Smooth muscle cell (in vitro differentiated cells): ENCODE measurements at regions not wholly inside any gene's neighbourhood (a gene's known extent, or its start where the extent isn't known, plus 50 kb on each side); places are given as distances from the start of the nearest gene placed in this dataset.

Experiments used
- DNase-seq: peaks from one replicate; lab custom pipeline; 2025; ENCODE audit not compliant: unreplicated experiment; lab: John Stamatoyannopoulos, UW
- H2AFZ ChIP-seq: fragments of 200-600 bp; sonication (generic); 2 replicates; pipeline ENCODE4 v1.6.0; 2016; ENCODE audit warnings: antibody characterized with exemption, low read depth, mild to moderate bottlenecking
- H3F3A ChIP-seq: fragments of 200-600 bp; sonication (generic); 2 replicates; pipeline ENCODE4 v1.6.0; 2017; ENCODE audit warnings: antibody characterized with exemption, low read depth
- H3K27ac ChIP-seq: fragments of 200-600 bp; sonication (generic); 2 replicates; pipeline ENCODE4 v1.5.1; 2016; ENCODE audit warnings: low read depth, mild to moderate bottlenecking
- H3K27me3 ChIP-seq: fragments of 200-600 bp; sonication (generic); 2 replicates; pipeline ENCODE4 v1.6.1; 2016; ENCODE audit warnings: low read depth, mild to moderate bottlenecking
- H3K36me3 ChIP-seq: fragments of 200-600 bp; sonication (generic); 2 replicates; pipeline ENCODE4 v1.5.1; 2016; ENCODE audit warnings: low read depth
- H3K4me1 ChIP-seq: fragments of 200-600 bp; sonication (generic); 2 replicates; pipeline ENCODE4 v1.5.1; 2016; ENCODE audit warnings: low read depth
- H3K4me2 ChIP-seq: fragments of 200-600 bp; sonication (generic); 2 replicates; pipeline ENCODE4 v1.6.0; 2016; ENCODE audit warnings: mild to moderate bottlenecking
- H3K4me3 ChIP-seq: fragments of 200-600 bp; sonication (generic); 2 replicates; pipeline ENCODE4 v1.5.1; 2016; ENCODE audit warnings: mild to moderate bottlenecking
- H3K79me2 ChIP-seq: fragments of 200-600 bp; sonication (generic); 2 replicates; pipeline ENCODE4 v1.6.0; 2016; ENCODE audit warnings: low read depth, mild to moderate bottlenecking
- H3K9ac ChIP-seq: fragments of 200-600 bp; sonication (generic); 2 replicates; pipeline ENCODE4 v1.6.0; 2016; ENCODE audit warnings: low read depth
- H3K9me3 ChIP-seq: fragments of 200-600 bp; sonication (generic); replicated peaks from 2 replicates; pipeline ENCODE4 v1.5.1; 2016; ENCODE audit warnings: low read depth
- H4K20me1 ChIP-seq: fragments of 200-600 bp; sonication (generic); 2 replicates; pipeline ENCODE4 v1.6.0; 2016; ENCODE audit warnings: low read depth
- CTCF ChIP-seq: fragments of 200-600 bp; sonication (generic); IDR thresholded peaks from 2 replicates; pipeline ENCODE4 v1.5.1; 2017; ENCODE audit warnings: borderline replicate concordance, mild to moderate bottlenecking, antibody characterized with exemption; ENCODE audit not compliant: insufficient read depth, poor library complexity, severe bottlenecking
- WGBS: methylation state at CpG from one replicate; pipeline ENCODE4 v1.1.7; 2016; ENCODE audit warnings: low lambda C conversion rate; 5-methylcytosine and 5-hydroxymethylcytosine counted together

GRCh38 chr12:93025145-93026103 is 96.3 kb upstream of the EEA1 start:
- peak; percentile 49 for TF ChIP-seq CTCF
- Histone ChIP-seq H3K36me3 (no peaks in the 10 kb centered on the region), H3K4me1 (no peaks in the 10 kb centered on the region), H3K4me2 (no peak overlapping the region), H3K79me2 (no peaks in the 10 kb centered on the region), H3K27me3 (no peaks in the 10 kb centered on the region), H2AFZ (no peak overlapping the region), H3K4me3 (no peak overlapping the region), H3K9me3 (no peaks in the 10 kb centered on the region), H3K27ac (no peak overlapping the region), H4K20me1 (no peaks in the 10 kb centered on the region), H3K9ac (no peak overlapping the region), H3F3A (no peaks in the 10 kb centered on the region)
- 88% methylated on average over 6 of the region's 6 CpGs for WGBS
- no peak for DNase-seq

GRCh38 chr12:93027041-93027440 is 97.9 kb upstream of the EEA1 start:
- no peaks in the 10 kb centered on the region for H3K4me1 ChIP-seq
- no peak overlapping the region for H2AFZ ChIP-seq
- no peaks in the 10 kb centered on the region for H3K27me3 ChIP-seq
- no peaks in the 10 kb centered on the region for H3K79me2 ChIP-seq
- no peaks in the 10 kb centered on the region for H4K20me1 ChIP-seq
- H3K4me3 ChIP-seq, result no peak overlapping the region
- no peak for DNase-seq
- H3K4me2 ChIP-seq, result no peak overlapping the region
- WGBS, result 90% methylated on average over 2 of the region's 2 CpGs
- H3K36me3 ChIP-seq, result no peaks in the 10 kb centered on the region
- no peak for TF ChIP-seq CTCF
- H3F3A ChIP-seq, result no peaks in the 10 kb centered on the region
- no peak overlapping the region for H3K9ac ChIP-seq
- no peaks in the 10 kb centered on the region for H3K9me3 ChIP-seq
- no peak overlapping the region for H3K27ac ChIP-seq

- H3K27ac ChIP-seq, result no peak overlapping the region
- H3K36me3 ChIP-seq, result no peaks in the 10 kb centered on the region
- 51% methylated on average over 4 of the region's 4 CpGs for WGBS
- no peaks in the 10 kb centered on the region for H4K20me1 ChIP-seq
- no peak for DNase-seq
- no peaks in the 10 kb centered on the region for H3K9me3 ChIP-seq
- H2AFZ ChIP-seq, result no peak overlapping the region
- H3K4me3 ChIP-seq, result no peak overlapping the region
- H3K27me3 ChIP-seq, result no peaks in the 10 kb centered on the region
- no peaks in the 10 kb centered on the region for H3K4me1 ChIP-seq
- no peak for TF ChIP-seq CTCF
- H3K4me2 ChIP-seq, result no peak overlapping the region
- no peak overlapping the region for H3K9ac ChIP-seq
- H3F3A ChIP-seq, result no peaks in the 10 kb centered on the region
- no peaks in the 10 kb centered on the region for H3K79me2 ChIP-seq
These were observed 100.0 kb upstream of the EEA1 start for GRCh38 chr12:93029091-93029490.

GRCh38 chr12:93031028-93031427 is 101.9 kb upstream of the EEA1 start:
- no peaks in the 10 kb centered on the region for H3K4me1 ChIP-seq
- H3K9ac ChIP-seq, result no peak overlapping the region
- DNase-seq, result no peak
- no peak overlapping the region for H3K27ac ChIP-seq
- H3K36me3 ChIP-seq, result no peaks in the 10 kb centered on the region
- H3K79me2 ChIP-seq, result no peaks in the 10 kb centered on the region
- WGBS, result 72% methylated on average over 2 of the region's 2 CpGs
- no peaks in the 10 kb centered on the region for H3K9me3 ChIP-seq
- no peaks in the 10 kb centered on the region for H3K27me3 ChIP-seq
- no peaks in the 10 kb centered on the region for H4K20me1 ChIP-seq
- no peak overlapping the region for H3K4me3 ChIP-seq
- H3F3A ChIP-seq, result no peaks in the 10 kb centered on the region
- no peak overlapping the region for H3K4me2 ChIP-seq
- no peak overlapping the region for H2AFZ ChIP-seq
- no peak for TF ChIP-seq CTCF
